Astrocyte of the spinal cord (primary cell): ENCODE measurements at regions not wholly inside any gene's neighbourhood (a gene's known extent, or its start where the extent isn't known, plus 50 kb on each side); places are given as distances from the start of the nearest gene placed in this dataset.

Source experiments
- DNase-seq: peaks from one replicate; pipeline ENCODE4 v3.0.0; 2011; ENCODE audit warnings: low read depth, low spot score
- H3K4me3 ChIP-seq: 2 replicates; pipeline ENCODE4 v1.5.1; 2011; ENCODE audit warnings: low read depth, mild to moderate bottlenecking, low read length, moderate library complexity
- CTCF ChIP-seq: IDR thresholded peaks from 2 replicates; pipeline ENCODE4 v1.5.1; 2012; ENCODE audit warnings: low read depth, mild to moderate bottlenecking, low read length, inconsistent platforms
- in situ Hi-C: cut with HindIII; loops from 2 replicates; pipeline ENCODE4 v1.10.0; 2017; ENCODE audit warnings: low sequenced_read_pairs

GRCh38 chr5:174309131-174309795 is 263.8 kb downstream of the NSG2 start:
- no peak for DNase-seq
- no peak for TF ChIP-seq CTCF
- in situ Hi-C loops, result no loop called here
- H3K4me3 ChIP-seq, result no peak overlapping the region

GRCh38 chr5:174310243-174310642 is 264.7 kb downstream of the NSG2 start:
- TF ChIP-seq CTCF, result no peak
- no peak overlapping the region for H3K4me3 ChIP-seq
- no peak for DNase-seq
- in situ Hi-C loops, result no loop called here

GRCh38 chr5:174310706-174311105 is 265.2 kb downstream of the NSG2 start:
- no peak overlapping the region for H3K4me3 ChIP-seq

GRCh38 chr5:174311121-174311520 is 265.6 kb downstream of the NSG2 start:
- H3K4me3 ChIP-seq, result no peak overlapping the region
- in situ Hi-C loops, result no loop called here
- no peak for TF ChIP-seq CTCF
- DNase-seq, result no peak

More at GRCh38 chr5:174310706-174311105, 265.2 kb downstream of the NSG2 start:
- no peak for DNase-seq
- no peak for TF ChIP-seq CTCF
- in situ Hi-C loops, result no loop called here

- in situ Hi-C loops, result no loop called here
- TF ChIP-seq CTCF, result peak; percentile 74
- peak overlapping the region; percentile 21 for H3K4me3 ChIP-seq
- DNase-seq, result peak; percentile 39
Measured at GRCh38 chr5:174311531-174312269, 266.2 kb downstream of the NSG2 start.

GRCh38 chr5:174312270-174312617 is 266.7 kb downstream of the NSG2 start:
- H3K4me3 ChIP-seq, result no peak overlapping the region
- in situ Hi-C loops, result no loop called here
- no peak for TF ChIP-seq CTCF
- no peak for DNase-seq
